ENCODE measurements at regions not wholly inside any gene's neighbourhood (a gene's known extent, or its start where the extent isn't known, plus 50 kb on each side); places are given as distances from the start of the nearest gene placed in this dataset.

DNA sequence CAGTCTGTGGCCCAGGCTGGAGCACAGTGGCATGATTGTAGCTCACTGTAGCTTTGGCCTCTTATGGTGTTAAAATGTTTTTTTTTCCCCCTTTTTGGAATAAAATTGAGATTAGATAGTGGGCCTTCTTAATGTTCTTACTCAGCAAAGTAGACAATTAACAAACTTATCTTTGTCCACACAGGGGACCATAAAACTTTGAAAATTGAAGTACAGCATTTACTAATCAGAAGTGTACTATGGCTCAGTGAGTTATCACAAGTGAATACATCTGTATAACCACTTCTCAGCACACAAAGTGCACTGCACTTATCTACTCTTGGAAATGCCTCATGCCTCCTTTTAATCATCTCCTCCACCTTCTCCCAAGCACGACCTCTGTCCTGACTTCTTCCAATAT is 218.9 kb downstream of the PRDM2 start:
- no peak for DNase-seq
- whole genome bisulfite sequencing, 2 donors, result 72 to 74% methylated on average over 1 of the region's 1 CpG
- ATAC-seq, result no peak
- H3K27me3 ChIP-seq, result peaks cover 0 to 9% (median 0%) of the 10 kb centered on the region in 7 donors
- peaks cover 0 to 9% (median 0%) of the 10 kb centered on the region in 11 donors for H3K9me3 ChIP-seq
- H3K4me3 ChIP-seq, result no peak overlapping the region
- intact Hi-C loops (cut with DNase I), result no loop called here
- no peaks in the 10 kb centered on the region for H3K36me3 ChIP-seq
- TF ChIP-seq, protein P1, sequence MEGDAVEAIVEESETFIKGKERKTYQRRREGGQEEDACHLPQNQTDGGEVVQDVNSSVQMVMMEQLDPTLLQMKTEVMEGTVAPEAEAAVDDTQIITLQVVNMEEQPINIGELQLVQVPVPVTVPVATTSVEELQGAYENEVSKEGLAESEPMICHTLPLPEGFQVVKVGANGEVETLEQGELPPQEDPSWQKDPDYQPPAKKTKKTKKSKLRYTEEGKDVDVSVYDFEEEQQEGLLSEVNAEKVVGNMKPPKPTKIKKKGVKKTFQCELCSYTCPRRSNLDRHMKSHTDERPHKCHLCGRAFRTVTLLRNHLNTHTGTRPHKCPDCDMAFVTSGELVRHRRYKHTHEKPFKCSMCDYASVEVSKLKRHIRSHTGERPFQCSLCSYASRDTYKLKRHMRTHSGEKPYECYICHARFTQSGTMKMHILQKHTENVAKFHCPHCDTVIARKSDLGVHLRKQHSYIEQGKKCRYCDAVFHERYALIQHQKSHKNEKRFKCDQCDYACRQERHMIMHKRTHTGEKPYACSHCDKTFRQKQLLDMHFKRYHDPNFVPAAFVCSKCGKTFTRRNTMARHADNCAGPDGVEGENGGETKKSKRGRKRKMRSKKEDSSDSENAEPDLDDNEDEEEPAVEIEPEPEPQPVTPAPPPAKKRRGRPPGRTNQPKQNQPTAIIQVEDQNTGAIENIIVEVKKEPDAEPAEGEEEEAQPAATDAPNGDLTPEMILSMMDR (IDR thresholded peaks at IDR 0.05), result no peak
- H3K4me1 ChIP-seq, result no peaks in the 10 kb centered on the region
- no peak overlapping the region for H3K27ac ChIP-seq

DNA sequence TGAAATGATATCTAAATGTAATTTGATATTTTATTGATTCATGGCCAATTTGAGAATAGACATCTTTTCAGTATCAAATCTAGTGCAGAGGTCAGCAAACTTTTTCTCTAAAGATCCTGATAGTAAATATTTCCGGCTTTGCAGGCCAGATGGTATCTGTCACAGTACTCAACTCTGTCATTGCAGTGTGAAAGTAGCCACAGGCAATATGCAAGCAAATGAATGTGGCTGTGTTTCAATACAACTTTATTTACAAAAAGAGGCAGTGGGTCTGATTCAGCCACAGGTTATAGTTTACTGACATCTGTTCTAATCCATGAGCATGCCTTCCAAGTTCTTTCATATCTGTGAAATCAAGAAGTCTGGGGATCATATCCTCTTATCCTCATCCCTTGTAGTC is 221.2 kb downstream of the PRDM2 start:
- TF ChIP-seq, protein P1 (IDR thresholded peaks at IDR 0.05), result no peak
- H3K9me3 ChIP-seq, result peaks cover 0 to 9% (median 0%) of the 10 kb centered on the region in 11 donors
- H3K4me1 ChIP-seq, result no peaks in the 10 kb centered on the region
- H3K27ac ChIP-seq, result no peak overlapping the region
- intact Hi-C loops (cut with DNase I), result no loop called here
- peaks cover 0 to 9% (median 0%) of the 10 kb centered on the region in 7 donors for H3K27me3 ChIP-seq
- ATAC-seq, result no peak
- 17 to 44% methylated on average over 1 of the region's 1 CpG for WGBS, 2 donors
- no peak overlapping the region for H3K4me3 ChIP-seq
- no peaks in the 10 kb centered on the region for H3K36me3 ChIP-seq
- DNase-seq, result no peak

DNA sequence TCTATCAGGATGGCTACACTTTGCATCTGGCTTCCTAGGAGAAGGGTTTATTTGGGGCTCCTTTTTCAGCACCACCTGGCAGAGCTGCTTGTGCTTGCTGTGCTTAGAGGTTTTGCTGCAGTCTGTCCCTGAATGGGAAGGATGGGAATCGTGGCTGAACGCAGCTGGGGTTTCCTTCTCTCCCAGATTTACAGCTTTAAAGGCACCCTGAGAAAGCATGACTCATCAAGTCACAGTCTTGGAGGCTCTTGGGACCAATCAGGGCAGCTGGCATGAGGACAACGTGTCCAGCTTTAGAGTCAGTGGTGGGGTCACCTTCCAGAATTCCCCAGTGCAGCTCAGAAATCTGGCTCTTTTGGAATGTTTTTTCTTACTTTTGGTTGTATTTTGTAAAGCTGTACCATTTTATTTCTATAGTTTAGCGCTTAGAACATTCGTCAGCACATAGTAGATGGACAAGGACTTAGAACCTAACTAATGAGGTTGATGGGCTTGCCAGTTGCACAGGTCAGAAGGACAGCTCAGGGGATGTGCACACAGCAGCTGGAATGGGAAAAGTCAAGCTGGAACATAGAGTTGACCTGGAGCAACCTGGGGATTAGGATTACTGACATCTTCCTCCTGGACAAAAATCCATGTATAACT is 222.6 kb downstream of the PRDM2 start:
- peaks cover 0 to 9% (median 0%) of the 10 kb centered on the region in 7 donors for H3K27me3 ChIP-seq
- peaks cover 0 to 9% (median 0%) of the 10 kb centered on the region in 11 donors for H3K9me3 ChIP-seq
- no peaks in the 10 kb centered on the region for H3K36me3 ChIP-seq
- H3K27ac ChIP-seq, result no peak overlapping the region
- H3K4me3 ChIP-seq, result no peak overlapping the region
- DNase-seq (no peak), ATAC-seq (no peak)
- TF ChIP-seq, protein P1 (IDR thresholded peaks at IDR 0.05), result no peak
- intact Hi-C loops (cut with DNase I), result no loop called here
- WGBS, 2 donors, result 62 to 64% methylated on average over 5 of the region's 5 CpGs
- H3K4me1 ChIP-seq, result no peaks in the 10 kb centered on the region

DNA sequence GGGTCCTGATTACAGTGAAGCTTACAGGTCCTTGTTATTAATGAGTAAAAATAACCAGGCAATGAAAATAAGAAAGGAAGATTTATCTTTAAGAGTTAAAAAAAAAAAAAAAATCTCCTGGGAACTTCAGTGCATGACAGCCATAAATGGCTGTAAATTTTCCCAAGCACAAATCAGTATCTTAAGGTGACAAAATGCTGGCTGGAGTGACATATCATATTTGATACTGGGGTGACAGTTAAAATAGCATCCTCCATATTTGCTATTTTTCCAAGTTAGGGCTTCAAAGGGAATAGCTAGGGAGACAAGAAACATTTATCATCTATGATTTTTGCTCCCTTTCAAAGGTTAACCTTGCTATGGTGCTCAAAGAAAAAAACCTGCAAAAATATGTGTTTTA is 226.6 kb downstream of the PRDM2 start:
- peaks cover 0 to 19% (median 10%) of the 10 kb centered on the region in 7 donors for H3K27me3 ChIP-seq
- TF ChIP-seq, protein P1 (IDR thresholded peaks at IDR 0.05), result no peak
- intact Hi-C loops (cut with DNase I), result no loop called here

More for the DNA sequence above, 226.6 kb downstream of the PRDM2 start:
- ATAC-seq (no peak), DNase-seq (no peak)
- H3K4me1 ChIP-seq, result no peaks in the 10 kb centered on the region
- H3K27ac ChIP-seq, result no peak overlapping the region
- H3K4me3 ChIP-seq, result no peak overlapping the region
- no peaks in the 10 kb centered on the region for H3K9me3 ChIP-seq
- H3K36me3 ChIP-seq, result no peaks in the 10 kb centered on the region

Measured in heart right ventricle (tissue), 16 donors.